ENCODE measurements at regions not wholly inside any gene's neighbourhood (a gene's known extent, or its start where the extent isn't known, plus 50 kb on each side); places are given as distances from the start of the nearest gene placed in this dataset.

DNA sequence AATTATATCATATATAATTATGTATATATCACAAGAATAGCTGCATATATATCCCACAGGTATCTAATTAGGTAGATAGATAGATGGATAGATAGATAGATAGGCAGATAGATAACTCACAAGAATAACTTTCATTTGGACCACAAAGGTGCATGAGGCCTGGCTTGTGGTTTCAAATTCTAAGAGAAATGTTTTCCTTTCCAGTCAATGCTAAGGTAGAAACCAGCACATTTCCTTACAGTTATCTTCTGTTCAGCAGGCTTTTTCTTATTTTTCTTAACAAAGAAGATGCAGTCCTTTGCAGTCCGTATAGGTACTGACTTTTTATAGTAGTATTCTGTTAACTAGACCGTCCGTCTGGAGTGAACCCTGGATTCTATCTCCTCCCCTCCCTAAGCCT is 152.9 kb upstream of the ANKFN1 start:
- no peak for TF ChIP-seq POLR2A (IDR thresholded peaks at IDR 0.05)
- TF ChIP-seq, protein P1, sequence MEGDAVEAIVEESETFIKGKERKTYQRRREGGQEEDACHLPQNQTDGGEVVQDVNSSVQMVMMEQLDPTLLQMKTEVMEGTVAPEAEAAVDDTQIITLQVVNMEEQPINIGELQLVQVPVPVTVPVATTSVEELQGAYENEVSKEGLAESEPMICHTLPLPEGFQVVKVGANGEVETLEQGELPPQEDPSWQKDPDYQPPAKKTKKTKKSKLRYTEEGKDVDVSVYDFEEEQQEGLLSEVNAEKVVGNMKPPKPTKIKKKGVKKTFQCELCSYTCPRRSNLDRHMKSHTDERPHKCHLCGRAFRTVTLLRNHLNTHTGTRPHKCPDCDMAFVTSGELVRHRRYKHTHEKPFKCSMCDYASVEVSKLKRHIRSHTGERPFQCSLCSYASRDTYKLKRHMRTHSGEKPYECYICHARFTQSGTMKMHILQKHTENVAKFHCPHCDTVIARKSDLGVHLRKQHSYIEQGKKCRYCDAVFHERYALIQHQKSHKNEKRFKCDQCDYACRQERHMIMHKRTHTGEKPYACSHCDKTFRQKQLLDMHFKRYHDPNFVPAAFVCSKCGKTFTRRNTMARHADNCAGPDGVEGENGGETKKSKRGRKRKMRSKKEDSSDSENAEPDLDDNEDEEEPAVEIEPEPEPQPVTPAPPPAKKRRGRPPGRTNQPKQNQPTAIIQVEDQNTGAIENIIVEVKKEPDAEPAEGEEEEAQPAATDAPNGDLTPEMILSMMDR (IDR thresholded peaks at IDR 0.05): no peak

All from testis (tissue), 2 donors.